CD4-positive, alpha-beta T cell treated with Interleukin-6 for 4 hours (primary cell): ENCODE measurements at regions not wholly inside any gene's neighbourhood (a gene's known extent, or its start where the extent isn't known, plus 50 kb on each side); places are given as distances from the start of the nearest gene placed in this dataset.
"Not testable (repeated sequence)": the region's sequence is repeated elsewhere in the genome, so short reads cannot be mapped to it uniquely, and the experiment has no call there.

Experiments
- DNase-seq: peaks from one replicate; pipeline ENCODE4 v3.0.0-alpha.2; 2020; ENCODE audit warnings: mixed read lengths

- DNase-seq = no peak
Measured at GRCh38 chr20:29687438-29687837, 1570.0 kb upstream of the DEFB115 start.

- DNase-seq = no peak
Measured at GRCh38 chr20:29689411-29690225, 1567.8 kb upstream of the DEFB115 start.

- no peak for DNase-seq
Measured at GRCh38 chr20:29690274-29690673, 1567.2 kb upstream of the DEFB115 start.

- DNase-seq = no peak
Measured at GRCh38 chr20:29740601-29740950, 1516.9 kb upstream of the DEFB115 start.

GRCh38 chr20:29740951-29741593 is 1516.4 kb upstream of the DEFB115 start:
- DNase-seq = no peak

GRCh38 chr20:29741594-29741893 is 1515.9 kb upstream of the DEFB115 start:
- DNase-seq = no peak

- no peak for DNase-seq
Measured at GRCh38 chr20:29741894-29742698, 1515.4 kb upstream of the DEFB115 start.

GRCh38 chr20:29742699-29743100 is 1514.8 kb upstream of the DEFB115 start:
- no peak for DNase-seq

GRCh38 chr20:29743101-29743931 is 1514.1 kb upstream of the DEFB115 start:
- no peak for DNase-seq

GRCh38 chr20:29744071-29744470 is 1513.4 kb upstream of the DEFB115 start:
- no peak for DNase-seq

GRCh38 chr20:29745534-29746245 is 1511.8 kb upstream of the DEFB115 start:
- DNase-seq = not testable (repeated sequence)

- DNase-seq = no peak
Measured at GRCh38 chr20:29750268-29750899, 1507.1 kb upstream of the DEFB115 start.

GRCh38 chr20:29752644-29753425 is 1504.6 kb upstream of the DEFB115 start:
- not testable (repeated sequence) for DNase-seq

GRCh38 chr20:29753426-29753746 is 1504.1 kb upstream of the DEFB115 start:
- not testable (repeated sequence) for DNase-seq

- DNase-seq = not testable (repeated sequence)
Measured at GRCh38 chr20:29753879-29754278, 1503.6 kb upstream of the DEFB115 start.

GRCh38 chr20:29755854-29756498 is 1501.5 kb upstream of the DEFB115 start:
- not testable (repeated sequence) for DNase-seq

GRCh38 chr20:29756664-29757063 is 1500.8 kb upstream of the DEFB115 start:
- no peak for DNase-seq

- not testable (repeated sequence) for DNase-seq
Measured at GRCh38 chr20:29761621-29762385, 1495.7 kb upstream of the DEFB115 start.

GRCh38 chr20:29762620-29763019 is 1494.8 kb upstream of the DEFB115 start:
- DNase-seq = no peak
